ENCODE measurements at regions not wholly inside any gene's neighbourhood (a gene's known extent, or its start where the extent isn't known, plus 50 kb on each side); places are given as distances from the start of the nearest gene placed in this dataset.

GRCh38 chr2:204108781-204109295, 172.3 kb downstream of the ICOS start:
- DNase-seq (ENCODE audit: low read depth in 2 of 2): no peak

- no peak for DNase-seq (ENCODE audit: low read depth in 2 of 2)
Observed at GRCh38 chr2:204109681-204110080, 173.1 kb downstream of the ICOS start.

- peak; percentile 20 to 33 for DNase-seq (ENCODE audit: low read depth in 2 of 2)
Observed at GRCh38 chr2:204110338-204110741, 173.8 kb downstream of the ICOS start.

- no peak for DNase-seq (ENCODE audit: low read depth in 2 of 2)
Observed at GRCh38 chr2:204110751-204111516, 174.4 kb downstream of the ICOS start.

- DNase-seq (ENCODE audit: low read depth in 2 of 2): no peak
Observed at GRCh38 chr2:204112084-204112770, 175.7 kb downstream of the ICOS start.

- no peak for DNase-seq (ENCODE audit: low read depth in 2 of 2)
Observed at GRCh38 chr2:204114295-204115136, 178.0 kb downstream of the ICOS start.

GRCh38 chr2:204115137-204116056, 178.8 kb downstream of the ICOS start:
- DNase-seq (ENCODE audit: low read depth in 2 of 2): no peak

GRCh38 chr2:204116159-204116792, 179.7 kb downstream of the ICOS start:
- no peak for DNase-seq (ENCODE audit: low read depth in 2 of 2)

GRCh38 chr2:204122425-204122824, 185.9 kb downstream of the ICOS start:
- no peak for DNase-seq (ENCODE audit: low read depth in 2 of 2)

GRCh38 chr2:204124140-204124750, 187.7 kb downstream of the ICOS start:
- no peak for DNase-seq (ENCODE audit: low read depth in 2 of 2)

- DNase-seq (ENCODE audit: low read depth in 2 of 2): no peak
Observed at GRCh38 chr2:204126705-204127104, 190.1 kb downstream of the ICOS start.

GRCh38 chr2:204127238-204127637, 190.7 kb downstream of the ICOS start:
- DNase-seq (ENCODE audit: low read depth in 2 of 2): no peak

GRCh38 chr2:204129591-204130294, 193.2 kb downstream of the ICOS start:
- no peak for DNase-seq (ENCODE audit: low read depth in 2 of 2)

- no peak for DNase-seq (ENCODE audit: low read depth in 2 of 2)
Observed at GRCh38 chr2:204131621-204132020, 195.1 kb downstream of the ICOS start.

GRCh38 chr2:204133476-204133875, 196.9 kb downstream of the ICOS start:
- DNase-seq (ENCODE audit: low read depth in 2 of 2): no peak

- no peak for DNase-seq (ENCODE audit: low read depth in 2 of 2)
Observed at GRCh38 chr2:204134421-204134820, 197.9 kb downstream of the ICOS start.

GRCh38 chr2:204135752-204136151, 199.2 kb downstream of the ICOS start:
- DNase-seq (ENCODE audit: low read depth in 2 of 2): no peak

- DNase-seq (ENCODE audit: low read depth in 2 of 2): no peak
Observed at GRCh38 chr2:204138206-204138605, 201.6 kb downstream of the ICOS start.

- DNase-seq (ENCODE audit: low read depth in 2 of 2): no peak
Observed at GRCh38 chr2:204140246-204140645, 203.7 kb downstream of the ICOS start.
